ENCODE measurements at regions not wholly inside any gene's neighbourhood (a gene's known extent, or its start where the extent isn't known, plus 50 kb on each side); places are given as distances from the start of the nearest gene placed in this dataset.

- TF ChIP-seq SP1 (IDR thresholded peaks at IDR 0.05), result no peak
- TF ChIP-seq CTCF (IDR thresholded peaks at IDR 0.05; ENCODE audit: low read depth, low read length, missing input control), result no peak
- no peak for TF ChIP-seq RXRA (IDR thresholded peaks at IDR 0.05)
- TF ChIP-seq REST (IDR thresholded peaks at IDR 0.05), result no peak
- no peak for TF ChIP-seq GABPA (IDR thresholded peaks at IDR 0.05 in 1 of 2, conservative IDR thresholded peaks at IDR 0.05 in 1 of 2)
- no peak for TF ChIP-seq ATF3 (IDR thresholded peaks at IDR 0.05)
- TF ChIP-seq RAD21 (IDR thresholded peaks at IDR 0.05), result no peak
- TF ChIP-seq FOXA1 (IDR thresholded peaks at IDR 0.05), result no peak
- TF ChIP-seq MAX (IDR thresholded peaks at IDR 0.05), result no peak
- no peak for TF ChIP-seq JUND (IDR thresholded peaks at IDR 0.05)
Observed at GRCh38 chr7:13044309-13044708, 356.9 kb downstream of the ARL4A start.

Data from liver (tissue), 3 donors.